ENCODE measurements at regions not wholly inside any gene's neighbourhood (a gene's known extent, or its start where the extent isn't known, plus 50 kb on each side); places are given as distances from the start of the nearest gene placed in this dataset.

DNA sequence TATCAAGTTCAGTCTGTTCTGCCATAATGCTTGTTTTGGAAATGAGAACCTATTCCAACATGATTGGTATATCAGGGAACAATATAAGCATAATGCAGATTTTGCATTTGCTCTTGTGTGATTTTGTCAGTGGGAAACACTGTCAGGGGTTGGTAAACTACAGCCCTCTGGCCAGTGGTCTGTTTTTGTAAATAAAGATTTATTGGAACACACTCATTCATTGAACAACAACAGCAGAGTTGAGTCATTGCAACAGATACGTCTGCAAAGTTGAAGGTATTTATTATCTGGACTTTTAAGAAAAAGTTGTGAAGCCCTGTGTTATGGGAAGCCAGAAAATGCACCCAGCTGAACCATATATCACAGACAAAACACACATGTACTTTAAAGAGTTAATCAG lies 83.1 kb downstream of the MCFD2 start:
- TF ChIP-seq, protein P1, sequence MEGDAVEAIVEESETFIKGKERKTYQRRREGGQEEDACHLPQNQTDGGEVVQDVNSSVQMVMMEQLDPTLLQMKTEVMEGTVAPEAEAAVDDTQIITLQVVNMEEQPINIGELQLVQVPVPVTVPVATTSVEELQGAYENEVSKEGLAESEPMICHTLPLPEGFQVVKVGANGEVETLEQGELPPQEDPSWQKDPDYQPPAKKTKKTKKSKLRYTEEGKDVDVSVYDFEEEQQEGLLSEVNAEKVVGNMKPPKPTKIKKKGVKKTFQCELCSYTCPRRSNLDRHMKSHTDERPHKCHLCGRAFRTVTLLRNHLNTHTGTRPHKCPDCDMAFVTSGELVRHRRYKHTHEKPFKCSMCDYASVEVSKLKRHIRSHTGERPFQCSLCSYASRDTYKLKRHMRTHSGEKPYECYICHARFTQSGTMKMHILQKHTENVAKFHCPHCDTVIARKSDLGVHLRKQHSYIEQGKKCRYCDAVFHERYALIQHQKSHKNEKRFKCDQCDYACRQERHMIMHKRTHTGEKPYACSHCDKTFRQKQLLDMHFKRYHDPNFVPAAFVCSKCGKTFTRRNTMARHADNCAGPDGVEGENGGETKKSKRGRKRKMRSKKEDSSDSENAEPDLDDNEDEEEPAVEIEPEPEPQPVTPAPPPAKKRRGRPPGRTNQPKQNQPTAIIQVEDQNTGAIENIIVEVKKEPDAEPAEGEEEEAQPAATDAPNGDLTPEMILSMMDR (IDR thresholded peaks at IDR 0.05): no peak
- Histone ChIP-seq H3K79me2 (no peaks in the 10 kb centered on the region), H3K4me3 (ENCODE audit: low read depth, low read length) (no peak overlapping the region), H2AFZ (no peak overlapping the region), H3K27me3 (ENCODE audit: control insufficient read depth, insufficient read depth, low read length) (no peaks in the 10 kb centered on the region), H3K9me3 (ENCODE audit: control insufficient read depth, low read length) (no peaks in the 10 kb centered on the region), H3K36me3 (ENCODE audit: control insufficient read depth, insufficient read depth, low read length) (no peaks in the 10 kb centered on the region), H3K27ac (no peak overlapping the region), H3K4me1 (peaks cover 6% of the 10 kb centered on the region), H3K4me2 (ENCODE audit: low read length) (no peak overlapping the region), H3K9ac (no peak overlapping the region)

DNA sequence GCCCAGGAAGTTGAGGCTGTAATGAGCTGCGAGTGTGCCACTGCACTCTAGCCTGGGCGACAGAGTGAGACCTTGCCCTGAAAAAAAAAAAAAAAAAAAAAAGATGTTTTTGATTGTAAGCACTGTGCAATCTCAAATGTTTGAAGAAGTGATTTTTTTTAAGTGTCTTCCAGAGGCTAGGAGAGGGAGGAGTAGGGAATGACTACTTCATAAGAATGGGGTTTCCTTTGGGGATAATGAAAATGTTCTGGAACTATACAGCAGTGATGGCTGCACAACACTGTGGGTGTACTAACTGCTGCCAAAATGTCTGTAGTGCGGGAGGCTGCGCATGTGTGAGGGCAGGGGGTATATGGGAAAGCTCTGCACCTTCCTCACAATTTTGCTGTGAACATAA lies 83.7 kb downstream of the MCFD2 start:
- H3K27me3 ChIP-seq (ENCODE audit: control insufficient read depth, insufficient read depth, low read length): no peaks in the 10 kb centered on the region
- H3K4me1 ChIP-seq: peaks cover 6% of the 10 kb centered on the region
- H2AFZ ChIP-seq: no peak overlapping the region
- no peak overlapping the region for H3K9ac ChIP-seq
- TF ChIP-seq, protein P1 (IDR thresholded peaks at IDR 0.05): no peak
- no peak overlapping the region for H3K4me2 ChIP-seq (ENCODE audit: low read length)
- H3K9me3 ChIP-seq (ENCODE audit: control insufficient read depth, low read length): no peaks in the 10 kb centered on the region
- H3K36me3 ChIP-seq (ENCODE audit: control insufficient read depth, insufficient read depth, low read length): no peaks in the 10 kb centered on the region
- no peak overlapping the region for H3K4me3 ChIP-seq (ENCODE audit: low read depth, low read length)
- no peaks in the 10 kb centered on the region for H3K79me2 ChIP-seq
- no peak overlapping the region for H3K27ac ChIP-seq

DNA sequence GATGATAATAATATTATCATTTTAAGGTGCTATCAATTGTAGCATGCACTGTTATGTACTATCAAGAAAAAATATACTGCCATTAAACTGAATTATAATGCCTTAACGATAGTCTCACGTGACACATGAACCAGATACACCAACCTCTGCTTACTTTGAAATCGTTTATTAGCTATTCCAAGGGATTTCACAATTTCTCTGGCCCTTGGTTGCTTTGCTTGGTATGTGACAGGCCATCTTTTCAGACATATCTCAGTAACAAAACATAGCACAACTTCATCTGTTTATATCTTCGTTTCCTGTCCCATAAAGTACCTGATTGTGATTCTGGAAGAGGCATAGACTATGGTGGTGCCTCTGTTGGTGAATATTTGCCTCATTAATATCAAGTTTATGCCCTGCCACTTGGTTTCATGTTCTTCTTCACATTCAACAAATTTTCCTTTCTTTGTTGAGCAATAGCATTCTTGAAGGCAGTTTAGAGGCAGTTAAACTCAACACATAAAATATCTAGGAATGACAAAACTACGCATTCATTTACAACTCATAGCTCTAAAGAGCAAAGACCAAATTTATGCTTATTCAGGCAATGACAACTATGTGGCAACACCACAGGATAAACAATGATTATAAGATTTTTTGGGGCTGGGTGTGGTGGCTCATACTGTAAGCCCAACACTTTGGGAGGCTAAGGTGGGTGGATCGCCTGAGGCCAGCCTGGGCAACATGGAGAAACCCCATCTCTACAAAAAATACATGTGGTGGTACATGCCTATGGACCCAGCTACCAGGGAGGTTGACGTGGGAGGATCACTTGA lies 84.3 kb downstream of the MCFD2 start:
- H3K9me3 ChIP-seq (ENCODE audit: control insufficient read depth, low read length): no peaks in the 10 kb centered on the region
- H3K27me3 ChIP-seq (ENCODE audit: control insufficient read depth, insufficient read depth, low read length): no peaks in the 10 kb centered on the region
- H3K27ac ChIP-seq: no peak overlapping the region
- H3K4me2 ChIP-seq (ENCODE audit: low read length): no peak overlapping the region
- H3K9ac ChIP-seq: no peak overlapping the region
- peaks cover 4% of the 10 kb centered on the region for H3K4me1 ChIP-seq
- no peak overlapping the region for H3K4me3 ChIP-seq (ENCODE audit: low read depth, low read length)
- H3K79me2 ChIP-seq: no peaks in the 10 kb centered on the region
- H3K36me3 ChIP-seq (ENCODE audit: control insufficient read depth, insufficient read depth, low read length): no peaks in the 10 kb centered on the region
- H2AFZ ChIP-seq: no peak overlapping the region
- TF ChIP-seq, protein P1 (IDR thresholded peaks at IDR 0.05): no peak

DNA sequence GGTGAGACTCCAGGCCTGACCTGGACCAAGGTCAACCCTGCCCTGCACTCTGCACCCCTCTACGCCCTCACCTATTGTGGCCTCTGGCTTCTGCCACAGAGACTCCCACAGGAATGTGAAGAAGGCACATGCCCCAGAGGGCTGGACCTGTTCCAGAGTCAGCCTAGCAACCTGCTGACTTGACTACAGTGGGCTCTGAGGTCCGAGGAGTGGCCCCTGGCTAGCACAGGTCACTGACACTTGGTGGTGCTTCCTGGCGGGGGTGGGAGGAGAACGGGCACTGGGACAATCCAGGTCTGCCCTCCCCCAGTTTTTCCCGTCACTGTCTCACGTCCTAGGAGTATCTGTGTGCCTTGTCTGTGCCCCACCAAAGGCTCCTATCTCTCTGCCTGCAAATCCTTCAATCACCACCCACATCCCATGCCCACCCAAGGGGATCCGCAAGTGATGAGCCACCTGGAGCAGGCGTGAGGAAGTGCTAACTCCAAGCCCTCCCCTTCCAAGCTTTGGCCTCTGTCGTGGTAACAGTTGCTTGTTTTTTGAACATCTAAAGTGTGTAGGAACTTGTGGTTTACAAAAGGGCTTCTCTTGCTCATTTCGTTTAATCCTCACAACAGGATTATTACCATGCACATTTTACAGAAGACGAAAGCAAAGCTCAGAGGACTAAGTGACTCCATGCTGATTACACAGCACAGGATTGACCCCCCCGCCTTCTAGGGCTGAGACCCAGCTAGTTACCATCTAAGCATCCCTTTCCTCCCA lies 86.2 kb downstream of the MCFD2 start:
- H3K4me1 ChIP-seq: no peaks in the 10 kb centered on the region
- no peak overlapping the region for H3K4me3 ChIP-seq (ENCODE audit: low read depth, low read length)
- no peaks in the 10 kb centered on the region for H3K36me3 ChIP-seq (ENCODE audit: control insufficient read depth, insufficient read depth, low read length)
- no peak overlapping the region for H3K27ac ChIP-seq
- TF ChIP-seq, protein P1 (IDR thresholded peaks at IDR 0.05): no peak
- H2AFZ ChIP-seq: no peak overlapping the region
- no peaks in the 10 kb centered on the region for H3K9me3 ChIP-seq (ENCODE audit: control insufficient read depth, low read length)
- H3K9ac ChIP-seq: no peak overlapping the region
- H3K27me3 ChIP-seq (ENCODE audit: control insufficient read depth, insufficient read depth, low read length): no peaks in the 10 kb centered on the region
- no peak overlapping the region for H3K4me2 ChIP-seq (ENCODE audit: low read length)
- H3K79me2 ChIP-seq: no peaks in the 10 kb centered on the region
